GM12878 (cell line): ENCODE measurements at regions not wholly inside any gene's neighbourhood (a gene's known extent, or its start where the extent isn't known, plus 50 kb on each side); places are given as distances from the start of the nearest gene placed in this dataset.

Source experiments
- ATF7 ChIP-seq: fragments of 450-650 bp; IDR thresholded peaks from 2 replicates; pipeline ENCODE4 v1.6.1; 2016; ENCODE audit warnings: low read depth, mild to moderate bottlenecking
- BRCA1 ChIP-seq: IDR thresholded peaks from 2 replicates; pipeline ENCODE4 v1.6.1; 2011; ENCODE audit warnings: low read depth, low read length, improper control_type of control experiment
- EGR1 ChIP-seq, 2 experiments: IDR thresholded peaks; 1 replicate in 1 of 2; 2 replicates in 1 of 2; pipeline ENCODE4 v1.6.1; 2011 to 2012; ENCODE audit warnings: low read depth in 2 of 2, low read length in 2 of 2, borderline replicate concordance in 1 of 2, mild to moderate bottlenecking in 1 of 2, moderate library complexity in 1 of 2
- ESRRA ChIP-seq: IDR thresholded peaks from 2 replicates; pipeline ENCODE4 v1.6.1; 2012; ENCODE audit warnings: mild to moderate bottlenecking, low read length, improper control_type of control experiment
- FOXM1 ChIP-seq: IDR thresholded peaks from 2 replicates; pipeline ENCODE4 v1.6.1; 2012; ENCODE audit warnings: low read depth, mild to moderate bottlenecking, inconsistent platforms, low read length, moderate library complexity
- HCFC1 ChIP-seq: fragments of 150-350 bp; IDR thresholded peaks from 2 replicates; pipeline ENCODE4 v1.6.1; 2014; ENCODE audit warnings: low read length
- PAX8 ChIP-seq: fragments of 450-650 bp; IDR thresholded peaks from 2 replicates; pipeline ENCODE4 v1.6.1; 2017; ENCODE audit warnings: mild to moderate bottlenecking, moderate library complexity
- POLR2A ChIP-seq: IDR thresholded peaks from 2 replicates; pipeline ENCODE4 v1.6.1; 2011; ENCODE audit warnings: low read depth, mild to moderate bottlenecking, low read length
- POLR2AphosphoS2 ChIP-seq: IDR thresholded peaks from 2 replicates; pipeline ENCODE4 v1.6.1; 2011; ENCODE audit warnings: low read depth, mild to moderate bottlenecking, low read length, improper control_type of control experiment, moderate library complexity
- RB1 ChIP-seq: fragments of 450-650 bp; formaldehyde crosslinking; IDR thresholded peaks from 2 replicates; pipeline ENCODE4 v1.6.1; 2017; ENCODE audit warnings: mild to moderate bottlenecking, borderline replicate concordance
- SRF ChIP-seq, 2 experiments: IDR thresholded peaks; 2 replicates each; pipeline ENCODE4 v1.6.1; 2011; ENCODE audit warnings: low read depth in 2 of 2, low read length in 2 of 2, mild to moderate bottlenecking in 1 of 2, moderate library complexity in 1 of 2
- ZNF384 ChIP-seq: IDR thresholded peaks from 2 replicates; pipeline ENCODE4 v1.6.1; 2012; ENCODE audit warnings: low read depth, mild to moderate bottlenecking, low read length, improper control_type of control experiment, borderline replicate concordance
- TF ChIP-seq, protein P1 (sequence below): fragments of 450-650 bp; IDR thresholded peaks from 2 replicates; pipeline ENCODE4 v1.6.1; 2018; ENCODE audit warnings: mild to moderate bottlenecking, low read depth, moderate library complexity; ENCODE audit not compliant: partially characterized antibody
- TF ChIP-seq, protein P2 (sequence below): IDR thresholded peaks from 2 replicates; pipeline ENCODE4 v1.6.1; 2011; ENCODE audit warnings: borderline replicate concordance, low read depth, mild to moderate bottlenecking, moderate library complexity, mixed read lengths, low read length; ENCODE audit not compliant: insufficient read depth; ENCODE audit errors: extremely low read length
- TF ChIP-seq, protein P3 (sequence below): fragments of 450-650 bp; IDR thresholded peaks from 2 replicates; pipeline ENCODE4 v1.6.1; 2017; ENCODE audit warnings: borderline replicate concordance
- TF ChIP-seq, protein P4 (sequence below): IDR thresholded peaks from 2 replicates; pipeline ENCODE4 v1.6.1; 2012; ENCODE audit warnings: low read length, inconsistent platforms
- TF ChIP-seq, protein P5 (sequence below): fragments of 450-650 bp; IDR thresholded peaks from 2 replicates; pipeline ENCODE4 v1.6.1; 2016; ENCODE audit warnings: mild to moderate bottlenecking, moderate library complexity, borderline replicate concordance

DNA sequence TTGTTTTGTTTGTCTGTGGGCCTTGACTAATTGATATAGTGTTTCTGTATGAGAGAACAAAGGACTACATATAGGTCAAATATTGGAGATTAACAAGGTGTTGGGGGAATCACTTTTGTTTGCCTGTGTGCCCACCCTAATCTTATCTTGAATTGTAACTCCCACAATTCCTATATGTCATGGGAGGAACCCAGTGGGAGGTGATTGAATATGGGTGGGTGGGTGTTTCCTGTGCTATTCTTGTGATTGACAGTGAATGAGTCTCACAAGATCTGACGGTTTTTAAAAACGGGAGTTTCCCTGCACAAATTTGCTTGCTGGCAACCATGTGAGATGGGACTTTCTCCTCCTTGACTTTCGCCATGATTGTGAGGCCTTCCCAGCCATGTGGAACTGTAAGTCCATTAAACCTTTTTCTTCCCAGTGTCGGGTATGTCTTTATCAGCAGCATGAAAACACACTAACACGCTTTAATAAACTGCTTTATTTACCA, 64.9 kb upstream of the HSPB3 start (continued):
- TF ChIP-seq PAX8 (no peak), EGR1 (IDR thresholded peaks at IDR 0.05; ENCODE audit: borderline replicate concordance in 1 of 2, low read depth in 2 of 2, low read length in 2 of 2) (no peak), HCFC1 (no peak), POLR2A (no peak), ESRRA (no peak), ZNF384 (no peak), BRCA1 (no peak), SRF (IDR thresholded peaks at IDR 0.05; ENCODE audit: low read depth in 2 of 2, low read length in 2 of 2) (no peak), ATF7 (peak; percentile 38; the same call in 1 of the 2 replicates), POLR2AphosphoS2 (no peak), RB1 (no peak), FOXM1 (0 out of 2 replicates have a peak, but pooled peaks have one; percentile 34)
- TF ChIP-seq, protein P1, sequence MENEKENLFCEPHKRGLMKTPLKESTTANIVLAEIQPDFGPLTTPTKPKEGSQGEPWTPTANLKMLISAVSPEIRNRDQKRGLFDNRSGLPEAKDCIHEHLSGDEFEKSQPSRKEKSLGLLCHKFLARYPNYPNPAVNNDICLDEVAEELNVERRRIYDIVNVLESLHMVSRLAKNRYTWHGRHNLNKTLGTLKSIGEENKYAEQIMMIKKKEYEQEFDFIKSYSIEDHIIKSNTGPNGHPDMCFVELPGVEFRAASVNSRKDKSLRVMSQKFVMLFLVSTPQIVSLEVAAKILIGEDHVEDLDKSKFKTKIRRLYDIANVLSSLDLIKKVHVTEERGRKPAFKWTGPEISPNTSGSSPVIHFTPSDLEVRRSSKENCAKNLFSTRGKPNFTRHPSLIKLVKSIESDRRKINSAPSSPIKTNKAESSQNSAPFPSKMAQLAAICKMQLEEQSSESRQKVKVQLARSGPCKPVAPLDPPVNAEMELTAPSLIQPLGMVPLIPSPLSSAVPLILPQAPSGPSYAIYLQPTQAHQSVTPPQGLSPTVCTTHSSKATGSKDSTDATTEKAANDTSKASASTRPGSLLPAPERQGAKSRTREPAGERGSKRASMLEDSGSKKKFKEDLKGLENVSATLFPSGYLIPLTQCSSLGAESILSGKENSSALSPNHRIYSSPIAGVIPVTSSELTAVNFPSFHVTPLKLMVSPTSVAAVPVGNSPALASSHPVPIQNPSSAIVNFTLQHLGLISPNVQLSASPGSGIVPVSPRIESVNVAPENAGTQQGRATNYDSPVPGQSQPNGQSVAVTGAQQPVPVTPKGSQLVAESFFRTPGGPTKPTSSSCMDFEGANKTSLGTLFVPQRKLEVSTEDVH = no peak
- TF ChIP-seq, protein P2, sequence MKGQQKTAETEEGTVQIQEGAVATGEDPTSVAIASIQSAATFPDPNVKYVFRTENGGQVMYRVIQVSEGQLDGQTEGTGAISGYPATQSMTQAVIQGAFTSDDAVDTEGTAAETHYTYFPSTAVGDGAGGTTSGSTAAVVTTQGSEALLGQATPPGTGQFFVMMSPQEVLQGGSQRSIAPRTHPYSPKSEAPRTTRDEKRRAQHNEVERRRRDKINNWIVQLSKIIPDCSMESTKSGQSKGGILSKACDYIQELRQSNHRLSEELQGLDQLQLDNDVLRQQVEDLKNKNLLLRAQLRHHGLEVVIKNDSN = no peak
- TF ChIP-seq, protein P3, sequence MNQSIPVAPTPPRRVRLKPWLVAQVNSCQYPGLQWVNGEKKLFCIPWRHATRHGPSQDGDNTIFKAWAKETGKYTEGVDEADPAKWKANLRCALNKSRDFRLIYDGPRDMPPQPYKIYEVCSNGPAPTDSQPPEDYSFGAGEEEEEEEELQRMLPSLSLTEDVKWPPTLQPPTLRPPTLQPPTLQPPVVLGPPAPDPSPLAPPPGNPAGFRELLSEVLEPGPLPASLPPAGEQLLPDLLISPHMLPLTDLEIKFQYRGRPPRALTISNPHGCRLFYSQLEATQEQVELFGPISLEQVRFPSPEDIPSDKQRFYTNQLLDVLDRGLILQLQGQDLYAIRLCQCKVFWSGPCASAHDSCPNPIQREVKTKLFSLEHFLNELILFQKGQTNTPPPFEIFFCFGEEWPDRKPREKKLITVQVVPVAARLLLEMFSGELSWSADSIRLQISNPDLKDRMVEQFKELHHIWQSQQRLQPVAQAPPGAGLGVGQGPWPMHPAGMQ = no peak
- TF ChIP-seq, protein P4, sequence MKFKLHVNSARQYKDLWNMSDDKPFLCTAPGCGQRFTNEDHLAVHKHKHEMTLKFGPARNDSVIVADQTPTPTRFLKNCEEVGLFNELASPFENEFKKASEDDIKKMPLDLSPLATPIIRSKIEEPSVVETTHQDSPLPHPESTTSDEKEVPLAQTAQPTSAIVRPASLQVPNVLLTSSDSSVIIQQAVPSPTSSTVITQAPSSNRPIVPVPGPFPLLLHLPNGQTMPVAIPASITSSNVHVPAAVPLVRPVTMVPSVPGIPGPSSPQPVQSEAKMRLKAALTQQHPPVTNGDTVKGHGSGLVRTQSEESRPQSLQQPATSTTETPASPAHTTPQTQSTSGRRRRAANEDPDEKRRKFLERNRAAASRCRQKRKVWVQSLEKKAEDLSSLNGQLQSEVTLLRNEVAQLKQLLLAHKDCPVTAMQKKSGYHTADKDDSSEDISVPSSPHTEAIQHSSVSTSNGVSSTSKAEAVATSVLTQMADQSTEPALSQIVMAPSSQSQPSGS = 0 out of 2 replicates have a peak, but pooled peaks have one; percentile 21
- TF ChIP-seq, protein P5, sequence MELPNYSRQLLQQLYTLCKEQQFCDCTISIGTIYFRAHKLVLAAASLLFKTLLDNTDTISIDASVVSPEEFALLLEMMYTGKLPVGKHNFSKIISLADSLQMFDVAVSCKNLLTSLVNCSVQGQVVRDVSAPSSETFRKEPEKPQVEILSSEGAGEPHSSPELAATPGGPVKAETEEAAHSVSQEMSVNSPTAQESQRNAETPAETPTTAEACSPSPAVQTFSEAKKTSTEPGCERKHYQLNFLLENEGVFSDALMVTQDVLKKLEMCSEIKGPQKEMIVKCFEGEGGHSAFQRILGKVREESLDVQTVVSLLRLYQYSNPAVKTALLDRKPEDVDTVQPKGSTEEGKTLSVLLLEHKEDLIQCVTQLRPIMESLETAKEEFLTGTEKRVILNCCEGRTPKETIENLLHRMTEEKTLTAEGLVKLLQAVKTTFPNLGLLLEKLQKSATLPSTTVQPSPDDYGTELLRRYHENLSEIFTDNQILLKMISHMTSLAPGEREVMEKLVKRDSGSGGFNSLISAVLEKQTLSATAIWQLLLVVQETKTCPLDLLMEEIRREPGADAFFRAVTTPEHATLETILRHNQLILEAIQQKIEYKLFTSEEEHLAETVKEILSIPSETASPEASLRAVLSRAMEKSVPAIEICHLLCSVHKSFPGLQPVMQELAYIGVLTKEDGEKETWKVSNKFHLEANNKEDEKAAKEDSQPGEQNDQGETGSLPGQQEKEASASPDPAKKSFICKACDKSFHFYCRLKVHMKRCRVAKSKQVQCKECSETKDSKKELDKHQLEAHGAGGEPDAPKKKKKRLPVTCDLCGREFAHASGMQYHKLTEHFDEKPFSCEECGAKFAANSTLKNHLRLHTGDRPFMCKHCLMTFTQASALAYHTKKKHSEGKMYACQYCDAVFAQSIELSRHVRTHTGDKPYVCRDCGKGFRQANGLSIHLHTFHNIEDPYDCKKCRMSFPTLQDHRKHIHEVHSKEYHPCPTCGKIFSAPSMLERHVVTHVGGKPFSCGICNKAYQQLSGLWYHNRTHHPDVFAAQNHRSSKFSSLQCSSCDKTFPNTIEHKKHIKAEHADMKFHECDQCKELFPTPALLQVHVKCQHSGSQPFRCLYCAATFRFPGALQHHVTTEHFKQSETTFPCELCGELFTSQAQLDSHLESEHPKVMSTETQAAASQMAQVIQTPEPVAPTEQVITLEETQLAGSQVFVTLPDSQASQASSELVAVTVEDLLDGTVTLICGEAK = peak; percentile 11; the same call in 1 of the 2 replicates
